ENCODE measurements at regions not wholly inside any gene's neighbourhood (a gene's known extent, or its start where the extent isn't known, plus 50 kb on each side); places are given as distances from the start of the nearest gene placed in this dataset.

DNA sequence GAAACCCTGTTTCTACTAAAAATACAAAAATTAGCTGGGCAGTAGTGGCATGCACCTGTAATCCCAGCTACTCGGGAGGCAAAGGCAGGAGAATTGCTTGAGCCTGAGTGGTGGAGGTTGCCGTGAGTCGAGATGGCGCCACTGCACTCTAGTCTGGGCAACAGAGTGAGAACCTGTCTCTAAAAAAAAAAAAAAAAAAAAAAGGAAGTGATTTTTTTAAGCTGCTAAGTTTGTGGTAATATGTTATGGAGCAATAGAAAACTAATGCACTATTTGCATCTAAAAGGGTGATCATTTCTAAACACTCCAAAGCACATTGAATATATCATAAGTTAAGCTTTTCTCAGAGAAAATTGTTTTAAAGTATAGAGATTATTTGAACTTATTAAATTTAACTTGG, 244.8 kb upstream of the SPAG17 start:
- no peak for DNase-seq (ENCODE audit: low spot score)
- TF ChIP-seq, protein P1, sequence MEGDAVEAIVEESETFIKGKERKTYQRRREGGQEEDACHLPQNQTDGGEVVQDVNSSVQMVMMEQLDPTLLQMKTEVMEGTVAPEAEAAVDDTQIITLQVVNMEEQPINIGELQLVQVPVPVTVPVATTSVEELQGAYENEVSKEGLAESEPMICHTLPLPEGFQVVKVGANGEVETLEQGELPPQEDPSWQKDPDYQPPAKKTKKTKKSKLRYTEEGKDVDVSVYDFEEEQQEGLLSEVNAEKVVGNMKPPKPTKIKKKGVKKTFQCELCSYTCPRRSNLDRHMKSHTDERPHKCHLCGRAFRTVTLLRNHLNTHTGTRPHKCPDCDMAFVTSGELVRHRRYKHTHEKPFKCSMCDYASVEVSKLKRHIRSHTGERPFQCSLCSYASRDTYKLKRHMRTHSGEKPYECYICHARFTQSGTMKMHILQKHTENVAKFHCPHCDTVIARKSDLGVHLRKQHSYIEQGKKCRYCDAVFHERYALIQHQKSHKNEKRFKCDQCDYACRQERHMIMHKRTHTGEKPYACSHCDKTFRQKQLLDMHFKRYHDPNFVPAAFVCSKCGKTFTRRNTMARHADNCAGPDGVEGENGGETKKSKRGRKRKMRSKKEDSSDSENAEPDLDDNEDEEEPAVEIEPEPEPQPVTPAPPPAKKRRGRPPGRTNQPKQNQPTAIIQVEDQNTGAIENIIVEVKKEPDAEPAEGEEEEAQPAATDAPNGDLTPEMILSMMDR (conservative IDR thresholded peaks at IDR 0.05; ENCODE audit: low read depth), result no peak
- POLR2A ChIA-PET (ENCODE audit: low non-redundant PET), result no interaction called here
- no peak overlapping the region for H3K27ac ChIP-seq
- CTCF ChIA-PET, result no interaction called here

DNA sequence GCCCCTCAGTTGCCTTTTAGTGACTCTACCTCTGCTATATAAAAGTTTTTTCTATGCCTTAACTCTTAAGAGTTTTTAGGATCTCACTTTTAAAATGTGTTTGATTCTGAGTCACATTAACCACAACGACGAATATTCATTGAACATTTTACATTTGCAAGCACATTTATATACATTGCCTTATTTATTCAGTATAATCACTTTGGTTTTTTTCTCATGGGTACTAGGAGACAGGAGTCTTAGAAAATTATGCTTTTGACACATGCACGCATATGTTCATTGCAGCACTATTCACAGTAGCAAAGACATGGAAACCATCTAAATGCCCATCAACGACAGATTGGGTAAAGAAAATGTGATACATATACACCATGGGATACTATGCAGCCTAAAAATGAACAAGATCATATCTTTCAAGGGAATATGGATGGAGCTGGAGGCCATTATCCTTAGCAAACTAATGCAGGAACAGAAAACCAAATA, 236.9 kb upstream of the SPAG17 start:
- DNase-seq (ENCODE audit: low spot score), result no peak
- no peak overlapping the region for H3K27ac ChIP-seq
- POLR2A ChIA-PET (ENCODE audit: low non-redundant PET), result no interaction called here
- CTCF ChIA-PET, result no interaction called here
- TF ChIP-seq, protein P1 (conservative IDR thresholded peaks at IDR 0.05; ENCODE audit: low read depth), result no peak

DNA sequence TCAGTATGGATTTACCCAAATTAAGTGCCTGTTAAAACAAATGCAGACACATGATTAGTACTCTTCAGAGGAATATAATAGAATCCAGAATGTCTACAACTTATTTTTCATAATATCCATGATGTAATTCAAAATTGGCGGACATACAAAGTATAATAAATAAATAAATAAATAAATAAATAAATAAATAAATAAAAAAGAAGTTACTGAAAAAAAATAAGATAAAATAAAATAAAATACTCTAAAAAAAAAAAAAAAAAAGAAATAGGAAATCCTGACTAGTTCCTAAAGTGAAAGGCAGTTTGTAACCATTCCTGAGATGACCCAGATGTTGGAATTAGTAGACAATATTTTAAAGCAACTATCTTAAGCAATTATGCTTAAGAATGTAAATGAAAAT, 219.0 kb upstream of the SPAG17 start:
- TF ChIP-seq, protein P1 (conservative IDR thresholded peaks at IDR 0.05; ENCODE audit: low read depth), result no peak
- H3K27ac ChIP-seq, result no peak overlapping the region
- DNase-seq (ENCODE audit: low spot score), result no peak
- ChIA-PET CTCF (no interaction called here), POLR2A (ENCODE audit: low non-redundant PET) (no interaction called here)

DNA sequence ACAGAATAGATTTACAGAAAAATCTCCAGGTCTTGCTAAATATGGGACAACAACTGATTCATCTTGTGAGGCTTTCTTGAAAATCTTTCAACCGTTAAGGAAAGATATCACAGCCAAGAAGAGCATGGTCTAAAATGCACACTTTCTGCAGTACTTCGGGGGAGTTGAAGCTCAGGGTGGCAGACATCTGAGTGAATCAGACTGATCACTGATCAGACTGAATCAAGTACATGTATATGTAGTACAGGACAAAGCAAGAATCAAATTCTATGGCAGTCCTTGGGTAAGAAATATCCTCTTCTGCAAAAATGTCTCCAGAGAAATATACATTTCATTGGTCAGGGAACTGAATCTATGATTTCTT, 212.4 kb upstream of the SPAG17 start:
- no peak overlapping the region for H3K27ac ChIP-seq
- ChIA-PET POLR2A (ENCODE audit: low non-redundant PET) (no interaction called here), CTCF (no interaction called here)
- TF ChIP-seq, protein P1 (conservative IDR thresholded peaks at IDR 0.05; ENCODE audit: low read depth), result no peak
- no peak for DNase-seq (ENCODE audit: low spot score)

DNA sequence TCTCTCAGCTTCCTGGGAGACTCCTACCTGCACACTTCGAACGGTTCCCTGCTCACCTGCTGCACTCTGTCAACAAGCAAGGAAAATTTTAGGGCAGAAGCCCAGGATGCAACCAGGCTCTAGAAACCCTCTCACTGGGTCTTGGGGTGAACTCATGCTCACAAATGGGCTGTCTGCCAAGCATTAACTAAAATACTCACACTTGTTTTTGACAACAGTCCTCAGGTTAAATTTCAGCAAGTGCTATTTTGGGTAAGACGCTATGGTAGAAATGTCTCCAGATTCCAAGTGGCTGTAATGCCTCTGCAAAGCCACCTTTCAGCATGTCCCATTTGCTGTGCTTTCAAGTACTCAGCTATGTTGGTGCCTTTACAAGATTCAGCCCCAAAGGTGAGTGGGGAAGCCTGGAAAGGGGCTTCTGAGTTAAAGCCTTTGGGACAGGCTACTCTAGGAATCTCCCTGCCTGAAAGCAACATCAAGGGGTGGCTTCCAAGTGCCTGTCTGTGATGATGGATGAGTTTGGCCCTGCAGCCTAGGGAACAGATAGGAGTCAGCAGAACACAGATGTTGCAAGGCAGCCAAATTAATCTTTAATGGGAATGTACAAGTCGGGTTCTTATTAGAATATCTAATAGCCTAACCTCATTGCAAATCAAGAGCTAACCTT, 211.9 kb upstream of the SPAG17 start:
- DNase-seq (ENCODE audit: low spot score), result no peak
- POLR2A ChIA-PET (ENCODE audit: low non-redundant PET), result no interaction called here
- CTCF ChIA-PET, result no interaction called here
- TF ChIP-seq, protein P1 (conservative IDR thresholded peaks at IDR 0.05; ENCODE audit: low read depth), result no peak
- H3K27ac ChIP-seq, result no peak overlapping the region

DNA sequence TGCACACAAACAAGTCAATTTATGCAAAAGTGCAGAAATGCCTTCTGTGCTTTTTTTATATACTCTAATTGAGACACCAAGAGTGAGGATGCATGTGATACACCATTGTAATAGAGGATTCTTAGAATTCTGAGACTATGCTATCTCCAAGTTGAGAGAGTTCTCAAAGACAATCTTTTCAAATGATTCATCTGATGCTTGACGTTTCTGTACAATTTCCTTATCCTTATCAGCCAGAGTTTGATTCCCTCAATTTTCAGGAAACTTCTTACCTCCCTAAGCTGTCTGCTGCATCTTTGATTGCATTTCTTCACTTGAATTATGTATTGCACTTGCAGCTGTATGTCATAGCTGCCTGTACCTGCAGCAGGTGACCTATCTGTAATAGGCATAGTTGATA, 211.3 kb upstream of the SPAG17 start:
- POLR2A ChIA-PET (ENCODE audit: low non-redundant PET), result no interaction called here
- no peak for DNase-seq (ENCODE audit: low spot score)
- TF ChIP-seq, protein P1 (conservative IDR thresholded peaks at IDR 0.05; ENCODE audit: low read depth), result no peak
- CTCF ChIA-PET, result no interaction called here
- H3K27ac ChIP-seq, result no peak overlapping the region
